Activated naive CD8-positive, alpha-beta T cell (primary cell): ENCODE measurements at regions not wholly inside any gene's neighbourhood (a gene's known extent, or its start where the extent isn't known, plus 50 kb on each side); places are given as distances from the start of the nearest gene placed in this dataset.
A peak's percentile ranks its signal among the peaks of the same experiment; 100 is the strongest.

Experiments used
- H3K27ac Mint-ChIP-seq: one replicate; pipeline ENCODE4 v1.8.0; 2021; ENCODE audit warnings: mixed read lengths
- H3K27me3 Mint-ChIP-seq: one replicate; pipeline ENCODE4 v1.8.0; 2021; ENCODE audit warnings: mixed read lengths
- H3K36me3 Mint-ChIP-seq: one replicate; pipeline ENCODE4 v1.8.0; 2021; ENCODE audit warnings: mixed read lengths
- H3K4me1 Mint-ChIP-seq: one replicate; pipeline ENCODE4 v1.8.0; 2021; ENCODE audit warnings: low read depth, mixed read lengths
- H3K4me3 Mint-ChIP-seq: one replicate; pipeline ENCODE4 v1.8.0; 2021; ENCODE audit warnings: mild to moderate bottlenecking, mixed read lengths
- H3K9me3 Mint-ChIP-seq: one replicate; pipeline ENCODE4 v1.8.0; 2021; ENCODE audit warnings: low read depth, mixed read lengths

DNA sequence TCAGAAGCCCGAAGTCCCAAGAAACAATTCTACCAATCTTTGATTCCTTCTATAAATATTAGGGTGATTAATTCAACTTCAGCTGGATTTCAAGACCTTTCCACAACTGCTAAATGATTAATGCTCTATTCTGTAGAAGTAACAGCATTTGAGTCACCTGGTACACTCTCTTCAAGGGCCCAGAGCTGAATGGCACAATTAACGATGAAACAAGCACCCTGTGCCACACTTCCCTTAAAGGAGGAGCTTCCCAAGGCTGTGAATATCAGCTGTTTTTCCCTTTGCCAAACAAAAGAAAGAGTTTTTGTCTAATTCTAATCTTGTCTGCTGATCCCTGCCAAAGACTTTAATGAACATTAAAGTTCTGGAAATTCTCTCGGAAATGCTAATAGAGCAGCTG lies 56.0 kb downstream of the BOD1L2 start:
- H3K27me3 Mint-ChIP-seq = peaks cover 19% of the 10 kb centered on the region
- no peak overlapping the region for H3K27ac Mint-ChIP-seq
- no peak overlapping the region for H3K4me3 Mint-ChIP-seq

DNA sequence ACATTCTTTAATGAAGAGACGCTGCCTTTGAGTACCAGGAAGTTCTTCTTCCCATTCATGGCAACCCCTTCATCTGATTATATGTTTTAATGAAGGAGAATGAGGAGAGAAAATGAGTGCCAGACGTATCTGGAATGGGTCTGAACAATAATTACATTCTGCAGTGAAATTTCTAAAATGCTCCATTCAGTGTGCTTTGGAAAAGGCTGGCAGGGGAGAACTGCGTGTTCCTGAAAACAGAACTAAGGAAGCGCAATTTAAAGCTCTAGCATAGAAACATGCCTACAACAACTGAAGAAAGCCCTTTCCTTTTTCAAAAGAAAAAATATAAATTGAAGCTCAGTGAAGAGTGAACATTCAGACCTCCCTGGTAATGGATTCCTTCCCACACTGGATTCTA lies 58.8 kb downstream of the BOD1L2 start:
- Mint-ChIP-seq H3K27me3 (peaks cover 17% of the 10 kb centered on the region), H3K9me3 (no peaks in the 10 kb centered on the region), H3K4me1 (peaks cover 8% of the 10 kb centered on the region), H3K4me3 (no peak overlapping the region), H3K27ac (no peak overlapping the region), H3K36me3 (no peaks in the 10 kb centered on the region)

More for the DNA sequence above, 56.0 kb downstream of the BOD1L2 start:
- Mint-ChIP-seq H3K9me3 (no peaks in the 10 kb centered on the region), H3K36me3 (no peaks in the 10 kb centered on the region), H3K4me1 (no peaks in the 10 kb centered on the region)

DNA sequence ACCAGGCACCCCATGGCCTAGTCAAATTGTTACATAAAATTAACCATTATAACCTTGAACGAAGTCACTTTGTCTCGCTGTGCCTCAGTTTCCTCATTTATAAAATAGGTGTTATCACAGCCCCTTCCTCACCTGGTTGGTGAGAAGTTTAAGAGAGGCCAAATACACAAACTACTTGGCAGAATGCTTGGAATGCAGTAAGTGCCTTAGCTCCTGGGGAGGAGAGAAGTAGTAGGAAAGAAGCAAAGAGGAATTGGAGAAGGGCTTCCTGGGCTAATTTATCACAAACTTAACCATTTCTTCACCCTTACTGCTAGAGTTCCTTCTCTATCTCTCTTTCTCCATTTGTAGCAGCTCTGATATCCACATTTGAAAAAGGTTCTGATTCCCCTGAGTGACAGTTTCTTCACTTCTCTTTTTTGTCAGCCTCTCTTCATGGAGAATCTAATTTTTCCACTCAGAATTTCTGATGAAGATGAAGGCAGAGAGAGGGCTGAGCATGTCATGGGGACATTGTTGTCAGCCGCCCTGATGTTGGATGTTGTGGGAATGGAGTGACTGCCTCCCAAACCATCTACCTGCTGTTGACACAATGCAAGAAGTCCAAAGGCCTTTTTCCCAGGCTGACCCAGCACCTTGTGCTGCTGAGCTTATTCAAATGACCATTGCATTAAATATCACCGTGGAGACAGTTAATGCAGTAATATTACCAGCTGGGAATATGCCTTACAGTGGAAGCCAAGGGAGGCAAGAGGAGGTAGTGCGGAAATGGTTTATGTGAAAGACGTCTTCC lies 60.4 kb downstream of the BOD1L2 start:
- no peak overlapping the region for H3K27ac Mint-ChIP-seq
- H3K27me3 Mint-ChIP-seq = peaks cover 23% of the 10 kb centered on the region
- H3K9me3 Mint-ChIP-seq = no peaks in the 10 kb centered on the region
- no peak overlapping the region for H3K4me3 Mint-ChIP-seq
- peaks cover 8% of the 10 kb centered on the region for H3K4me1 Mint-ChIP-seq
- H3K36me3 Mint-ChIP-seq = no peaks in the 10 kb centered on the region

DNA sequence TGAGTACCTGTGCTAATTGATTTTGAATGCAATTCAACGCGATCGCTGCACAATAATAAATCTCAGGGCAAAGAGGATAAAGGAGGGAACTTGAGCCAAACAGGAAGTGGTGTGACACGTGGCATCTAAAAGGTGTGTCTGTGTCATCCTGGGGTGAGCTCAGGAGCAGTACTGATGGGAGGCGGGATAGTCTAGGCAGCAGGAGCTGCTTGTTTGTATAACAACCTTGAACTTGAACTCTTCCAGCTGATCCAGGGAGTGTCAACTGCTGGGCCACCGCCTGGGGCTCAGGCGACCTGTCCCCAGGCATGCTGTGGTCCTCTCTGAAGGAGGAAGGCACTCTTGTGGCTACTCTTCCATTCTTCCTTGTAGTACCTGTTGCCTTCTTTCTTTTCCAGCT lies 61.2 kb downstream of the BOD1L2 start:
- no peaks in the 10 kb centered on the region for H3K36me3 Mint-ChIP-seq
- H3K4me3 Mint-ChIP-seq = no peak overlapping the region
- H3K27me3 Mint-ChIP-seq = peaks cover 23% of the 10 kb centered on the region
- peaks cover 8% of the 10 kb centered on the region for H3K4me1 Mint-ChIP-seq
- H3K27ac Mint-ChIP-seq = no peak overlapping the region
- no peaks in the 10 kb centered on the region for H3K9me3 Mint-ChIP-seq

DNA sequence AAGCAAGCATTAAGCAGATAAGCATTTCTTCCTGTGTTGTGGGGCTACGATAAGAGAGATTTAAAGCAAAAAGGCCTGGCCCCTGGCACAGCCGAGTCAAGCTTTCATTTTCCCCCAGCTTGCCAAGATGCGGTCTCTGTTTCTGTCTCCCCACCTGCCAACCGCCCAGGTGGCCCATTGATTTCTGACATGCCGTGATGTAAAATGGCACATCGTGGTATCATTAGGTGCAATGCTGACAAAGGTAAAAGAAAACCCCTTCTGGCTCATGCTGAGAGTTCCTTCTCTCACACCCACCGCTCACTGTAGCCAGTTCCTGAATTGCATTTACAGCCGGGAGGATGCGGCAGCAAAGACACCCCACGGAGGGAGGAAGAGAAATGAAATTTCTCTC lies 62.8 kb downstream of the BOD1L2 start:
- no peaks in the 10 kb centered on the region for H3K9me3 Mint-ChIP-seq
- peaks cover 8% of the 10 kb centered on the region for H3K4me1 Mint-ChIP-seq
- no peaks in the 10 kb centered on the region for H3K36me3 Mint-ChIP-seq
- no peak overlapping the region for H3K27ac Mint-ChIP-seq
- peak overlapping the region; percentile 61 for H3K4me3 Mint-ChIP-seq
- peaks cover 20% of the 10 kb centered on the region for H3K27me3 Mint-ChIP-seq

DNA sequence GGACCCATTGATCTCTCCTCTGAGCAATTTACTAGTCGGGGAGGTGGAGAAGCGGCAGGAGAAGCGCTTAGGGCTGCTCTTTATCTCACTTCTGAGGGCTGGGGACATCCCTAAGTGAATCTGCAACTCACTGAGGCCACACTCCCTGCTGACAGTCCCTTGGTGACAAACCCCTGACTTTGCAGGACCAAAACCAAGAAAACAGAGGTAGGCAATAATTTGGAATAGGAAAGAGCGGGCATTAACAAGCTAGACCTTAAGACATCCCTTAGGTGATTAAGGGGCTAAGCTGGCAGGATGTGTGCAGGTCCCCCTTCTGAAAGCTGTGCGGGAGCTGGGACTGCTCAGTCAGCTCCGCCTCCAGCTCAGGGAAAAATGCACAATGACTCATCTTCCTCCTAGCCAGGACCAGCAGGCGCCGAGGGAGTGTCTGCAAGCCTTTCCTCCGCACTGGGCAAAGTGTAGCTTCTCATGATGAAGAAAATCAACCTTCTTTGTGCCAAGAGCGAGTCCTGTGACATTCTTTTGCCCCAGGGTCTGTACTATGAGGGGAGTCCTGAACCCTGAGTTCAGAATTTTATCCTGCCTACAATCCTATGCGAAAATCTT lies 63.3 kb downstream of the BOD1L2 start:
- H3K9me3 Mint-ChIP-seq = no peaks in the 10 kb centered on the region

DNA sequence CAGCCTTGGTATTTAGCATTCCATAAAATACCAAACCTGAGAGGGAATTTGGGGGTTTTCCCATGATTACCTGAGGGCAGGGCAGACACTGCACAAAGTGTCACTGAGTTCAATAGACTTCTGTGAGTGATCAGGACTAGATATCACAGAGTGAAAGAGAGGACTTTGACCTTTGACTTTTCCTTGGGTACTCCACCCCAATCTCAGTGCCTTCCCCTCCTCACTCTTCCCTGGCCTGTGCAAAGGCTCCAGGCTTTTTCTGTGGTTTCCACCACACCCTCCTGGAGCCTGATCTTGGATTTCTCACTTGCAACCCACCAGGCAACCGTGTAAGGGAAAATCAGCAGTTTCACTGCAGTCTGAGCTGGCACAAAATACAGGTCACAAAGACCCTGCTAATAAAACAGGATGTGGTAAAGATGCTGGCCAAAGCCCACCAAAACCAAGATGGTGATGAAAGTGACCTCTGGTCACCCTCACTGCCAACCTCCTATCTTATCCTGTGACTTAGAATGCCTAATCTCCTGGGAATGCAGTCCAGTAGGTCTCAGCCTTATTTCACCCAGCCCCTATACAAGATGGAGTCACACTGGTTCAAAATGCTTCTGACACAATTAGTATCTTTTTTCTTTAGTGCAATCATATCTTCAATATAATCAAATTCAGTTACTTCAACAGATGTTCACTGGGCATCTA lies 64.0 kb downstream of the BOD1L2 start:
- Mint-ChIP-seq H3K4me1 (peaks cover 8% of the 10 kb centered on the region), H3K9me3 (no peaks in the 10 kb centered on the region), H3K4me3 (no peak overlapping the region), H3K27ac (no peak overlapping the region), H3K27me3 (peaks cover 20% of the 10 kb centered on the region), H3K36me3 (no peaks in the 10 kb centered on the region)

More for the DNA sequence above, 63.3 kb downstream of the BOD1L2 start:
- Mint-ChIP-seq H3K36me3 (no peaks in the 10 kb centered on the region), H3K4me3 (no peak overlapping the region), H3K27me3 (peaks cover 20% of the 10 kb centered on the region), H3K4me1 (peaks cover 8% of the 10 kb centered on the region), H3K27ac (no peak overlapping the region)

DNA sequence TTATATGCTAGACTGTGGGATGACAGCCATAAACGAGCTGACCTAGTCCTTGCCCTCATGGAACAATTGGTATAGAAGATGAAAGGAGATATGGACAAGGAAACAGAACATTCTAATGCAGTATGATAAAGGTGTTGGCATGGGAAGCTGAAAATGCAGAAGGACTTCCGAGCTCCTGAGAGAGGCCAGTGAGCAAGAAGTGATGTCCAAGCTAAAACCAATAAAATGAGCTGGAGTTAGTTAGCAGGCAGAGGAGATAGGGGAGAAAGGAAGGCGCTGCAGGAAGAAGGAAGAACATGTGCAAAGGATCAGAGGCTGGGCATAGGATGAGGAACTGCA lies 64.5 kb downstream of the BOD1L2 start:
- H3K27me3 Mint-ChIP-seq = peaks cover 20% of the 10 kb centered on the region

DNA sequence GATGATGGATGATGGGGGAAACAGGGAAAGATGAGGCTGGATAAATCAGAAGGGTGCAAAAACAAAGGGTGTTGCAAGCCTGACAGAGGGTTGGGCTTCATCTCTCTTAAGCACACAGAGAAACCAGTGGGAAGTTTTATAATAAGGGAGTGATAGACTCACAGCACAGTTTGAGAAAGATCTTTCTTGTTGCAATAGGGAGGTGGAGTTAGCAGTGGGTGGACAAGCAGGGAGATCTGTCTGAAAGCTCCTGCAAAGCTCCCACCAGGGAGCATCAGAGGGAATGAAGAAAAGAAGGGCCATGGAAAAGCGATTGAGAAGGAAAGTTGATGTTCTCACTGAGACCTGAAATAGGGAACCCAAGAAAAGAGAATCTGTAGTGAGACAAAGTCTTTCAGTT lies 64.9 kb downstream of the BOD1L2 start:
- Mint-ChIP-seq H3K27ac (no peak overlapping the region), H3K36me3 (no peaks in the 10 kb centered on the region), H3K27me3 (peaks cover 20% of the 10 kb centered on the region), H3K4me1 (peaks cover 8% of the 10 kb centered on the region), H3K4me3 (no peak overlapping the region), H3K9me3 (no peaks in the 10 kb centered on the region)

More for the DNA sequence above, 64.5 kb downstream of the BOD1L2 start:
- peaks cover 8% of the 10 kb centered on the region for H3K4me1 Mint-ChIP-seq
- H3K4me3 Mint-ChIP-seq = no peak overlapping the region
- H3K9me3 Mint-ChIP-seq = no peaks in the 10 kb centered on the region
- H3K36me3 Mint-ChIP-seq = no peaks in the 10 kb centered on the region
- H3K27ac Mint-ChIP-seq = no peak overlapping the region

DNA sequence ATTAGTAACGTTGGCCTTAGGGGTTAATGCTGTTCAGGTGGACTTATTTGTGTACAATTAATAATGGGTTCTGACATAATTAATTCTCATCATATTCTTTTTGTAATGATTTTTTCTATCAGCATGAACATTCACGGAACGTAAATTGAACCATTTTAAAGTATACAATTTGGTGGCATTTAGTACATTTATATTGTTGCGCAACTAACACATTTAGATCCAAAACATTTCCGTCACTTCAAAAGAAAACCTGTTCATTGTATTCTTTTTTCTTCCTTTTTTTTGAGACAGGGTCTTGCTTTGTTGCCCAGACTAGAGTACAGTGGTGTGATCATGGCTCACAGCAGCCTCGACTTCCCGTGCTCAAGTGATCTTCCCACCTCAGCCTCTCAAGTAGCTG lies 65.8 kb downstream of the BOD1L2 start:
- Mint-ChIP-seq H3K27me3 (peaks cover 17% of the 10 kb centered on the region), H3K27ac (no peak overlapping the region), H3K4me3 (no peak overlapping the region), H3K9me3 (no peaks in the 10 kb centered on the region), H3K36me3 (no peaks in the 10 kb centered on the region), H3K4me1 (peaks cover 8% of the 10 kb centered on the region)

DNA sequence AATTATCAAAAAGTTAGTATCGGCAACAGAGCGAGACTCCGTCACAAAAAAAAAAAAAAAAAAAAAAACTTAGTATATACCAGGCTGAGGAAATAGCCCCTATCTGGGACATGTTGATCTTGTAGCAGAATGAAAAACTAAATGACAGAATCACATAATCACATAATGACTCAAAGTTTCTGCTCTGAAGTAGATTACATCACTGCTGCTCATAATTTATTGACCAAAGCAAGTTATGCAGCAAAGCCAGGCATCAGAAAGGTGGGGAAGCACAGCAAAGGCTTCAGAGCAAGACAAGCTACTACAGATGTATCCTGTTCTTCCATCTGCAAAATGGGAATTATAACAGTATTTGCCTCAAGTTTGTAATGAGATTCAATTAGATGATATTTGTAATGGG lies 68.1 kb downstream of the BOD1L2 start:
- Mint-ChIP-seq H3K4me1 (peaks cover 2% of the 10 kb centered on the region), H3K9me3 (no peaks in the 10 kb centered on the region), H3K36me3 (no peaks in the 10 kb centered on the region), H3K27ac (no peak overlapping the region), H3K4me3 (no peak overlapping the region), H3K27me3 (peaks cover 8% of the 10 kb centered on the region)

DNA sequence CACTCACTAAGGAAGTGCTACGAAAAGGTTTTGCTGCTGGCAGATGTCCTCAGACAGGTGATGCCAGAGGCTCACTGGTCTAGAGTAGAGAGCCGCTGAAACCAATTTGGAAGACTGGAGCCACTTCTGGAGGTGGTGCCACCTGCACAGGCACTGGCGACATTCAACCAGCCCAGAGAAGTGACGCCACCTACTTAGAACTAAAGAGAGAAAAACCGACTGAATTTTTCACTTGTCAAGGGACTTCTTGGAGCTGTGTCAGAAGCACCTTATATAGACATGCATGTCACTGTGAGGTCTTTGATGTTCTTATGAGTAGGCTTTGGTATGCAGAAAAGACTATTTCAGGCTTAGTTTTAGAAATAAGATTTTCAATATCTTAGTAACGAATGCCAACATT lies 71.4 kb downstream of the BOD1L2 start:
- no peaks in the 10 kb centered on the region for H3K9me3 Mint-ChIP-seq
- peaks cover 1% of the 10 kb centered on the region for H3K27me3 Mint-ChIP-seq
- no peak overlapping the region for H3K27ac Mint-ChIP-seq
- no peak overlapping the region for H3K4me3 Mint-ChIP-seq
- H3K36me3 Mint-ChIP-seq = no peaks in the 10 kb centered on the region
- no peaks in the 10 kb centered on the region for H3K4me1 Mint-ChIP-seq

DNA sequence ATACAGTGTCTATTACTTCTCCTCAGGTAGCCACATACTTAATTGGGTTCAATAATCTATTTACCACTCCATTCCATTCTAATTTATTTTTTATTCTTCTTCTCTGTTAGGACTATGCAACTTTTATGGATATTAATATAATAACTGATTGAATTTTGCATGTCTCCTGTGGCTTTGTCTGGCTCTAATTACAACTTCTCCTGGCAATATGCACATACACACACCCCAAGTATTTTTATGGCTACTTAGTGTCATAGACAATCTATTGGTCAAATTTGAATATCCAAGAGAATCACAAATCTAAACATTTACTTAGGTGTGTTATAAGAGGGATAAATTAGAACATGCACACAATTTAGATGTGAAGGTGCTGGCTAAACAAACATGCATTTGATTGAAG lies 73.1 kb downstream of the BOD1L2 start:
- no peaks in the 10 kb centered on the region for H3K36me3 Mint-ChIP-seq
- H3K27ac Mint-ChIP-seq = no peak overlapping the region
- no peak overlapping the region for H3K4me3 Mint-ChIP-seq
- no peaks in the 10 kb centered on the region for H3K9me3 Mint-ChIP-seq
- peaks cover 5% of the 10 kb centered on the region for H3K27me3 Mint-ChIP-seq
- no peaks in the 10 kb centered on the region for H3K4me1 Mint-ChIP-seq

DNA sequence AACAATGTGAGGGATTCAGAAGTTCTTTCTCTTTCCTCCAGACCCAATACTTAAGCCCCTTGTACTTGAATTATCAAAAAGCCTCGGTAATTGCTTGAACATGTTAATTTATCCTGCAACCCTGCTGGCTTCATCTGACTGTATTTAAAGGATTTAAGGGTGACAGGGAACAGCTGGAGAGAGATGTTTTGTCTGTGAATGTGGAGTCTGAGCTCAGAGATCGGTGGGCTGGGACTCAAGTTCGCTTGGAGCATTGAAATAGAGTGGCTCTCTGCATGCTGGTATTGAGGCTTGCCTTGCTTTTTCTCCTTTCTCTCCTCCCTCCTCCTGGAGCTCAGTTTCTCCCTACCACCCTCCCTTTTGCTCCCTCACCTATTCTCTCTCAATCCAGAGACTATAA lies 73.6 kb downstream of the BOD1L2 start:
- H3K36me3 Mint-ChIP-seq = no peaks in the 10 kb centered on the region
- no peaks in the 10 kb centered on the region for H3K9me3 Mint-ChIP-seq
- no peaks in the 10 kb centered on the region for H3K4me1 Mint-ChIP-seq
- H3K4me3 Mint-ChIP-seq = no peak overlapping the region
- no peak overlapping the region for H3K27ac Mint-ChIP-seq
- peaks cover 6% of the 10 kb centered on the region for H3K27me3 Mint-ChIP-seq

DNA sequence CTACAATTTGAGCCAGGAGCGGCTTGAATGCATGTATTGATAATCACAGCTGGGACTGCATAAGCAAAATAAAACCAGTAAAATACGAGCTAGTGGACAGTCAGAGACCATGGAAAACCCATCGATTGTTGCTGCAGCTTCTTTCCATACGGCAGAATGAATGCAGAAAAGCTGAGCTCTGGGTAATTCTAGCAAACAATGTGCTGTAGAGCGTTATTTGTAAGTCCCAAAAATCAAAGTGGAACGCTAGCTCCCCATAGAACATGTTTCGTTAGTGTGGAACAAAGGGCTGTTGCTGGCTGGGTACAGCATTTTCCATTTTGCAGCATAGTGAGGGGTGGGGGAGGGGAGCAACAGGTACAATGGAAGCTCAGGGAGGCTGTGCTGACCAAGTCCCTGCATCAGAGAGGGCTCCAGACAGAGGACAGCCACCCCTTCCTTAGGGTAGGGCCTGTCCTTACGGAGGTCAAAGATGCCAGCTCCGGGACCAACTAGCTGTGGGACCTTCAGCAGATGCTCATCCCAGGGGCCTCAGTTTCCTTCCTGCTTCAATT lies 74.1 kb downstream of the BOD1L2 start:
- Mint-ChIP-seq H3K4me1 (no peaks in the 10 kb centered on the region), H3K27ac (no peak overlapping the region), H3K27me3 (peaks cover 10% of the 10 kb centered on the region), H3K36me3 (no peaks in the 10 kb centered on the region), H3K4me3 (no peak overlapping the region), H3K9me3 (no peaks in the 10 kb centered on the region)
